GM12878 (cell line): ENCODE measurements at regions not wholly inside any gene's neighbourhood (a gene's known extent, or its start where the extent isn't known, plus 50 kb on each side); places are given as distances from the start of the nearest gene placed in this dataset.

Source experiments
- ATAC-seq: fragments of 200-7000 bp; cut with Tn5 transposase; 3 replicates; pipeline ENCODE4 v1.9.1; 2020; ENCODE audit warnings: mild to moderate bottlenecking, moderate library complexity
- BruUV-seq: library from RNA; stranded (reverse); fragments of 400-500 nt; replicated peaks from 2 replicates; lab custom pipeline; 2021; lab: Mats Ljungman, UMichigan
- CTCF ChIA-PET: fragments of 300-600 bp; sonication (Branson Sonifier 250); formaldehyde crosslinking; extraction: SDS; loops from one replicate; lab custom pipeline; 2021; ENCODE audit warnings: inconsistent platforms; lab: Yijun Ruan, JAX
- POLR2A ChIA-PET: fragments of 350-600 bp; formaldehyde crosslinking; extraction: SDS; loops from one replicate; lab custom pipeline; 2021; ENCODE audit warnings: inconsistent platforms; lab: Charles Lee
- RAD21 ChIA-PET: fragments of 300-600 bp; sonication (Branson Sonifier 250); formaldehyde crosslinking; loops from one replicate; lab custom pipeline; 2023; ENCODE audit warnings: antibody characterized with exemption; ENCODE audit not compliant: unreplicated experiment; lab: Charles Lee
- SMC1A ChIA-PET: fragments of 300-600 bp; sonication (Branson Sonifier 250); formaldehyde crosslinking; loops from one replicate; lab custom pipeline; 2023; ENCODE audit not compliant: unreplicated experiment, uncharacterized antibody; lab: Charles Lee
- DNase-seq: peaks from one replicate; pipeline ENCODE4 v3.0.0-alpha.2; 2011; ENCODE audit warnings: low read depth, low spot score
- FAIRE-seq: peaks from 3 replicates; lab custom pipeline; 2011; peaks lifted over from hg19 to GRCh38; lab: Jason Lieb, UNC
- H2AFZ ChIP-seq: 2 replicates; pipeline ENCODE4 v1.6.0; 2011; ENCODE audit warnings: low read depth, low read length, control low read depth; ENCODE audit not compliant: control insufficient read depth
- H3K27ac ChIP-seq: 2 replicates; pipeline ENCODE4 v1.5.1; 2011; ENCODE audit warnings: control low read depth; ENCODE audit not compliant: control insufficient read depth, insufficient read depth
- H3K27me3 ChIP-seq, 2 experiments: replicated peaks in 1 of 2; 2 replicates each; pipeline versions ENCODE4 v1.6.0 to v1.6.1; 2011; ENCODE audit warnings: low read length in 1 of 2; ENCODE audit not compliant: control insufficient read depth in 2 of 2, insufficient read depth in 2 of 2
- H3K36me3 ChIP-seq, 2 experiments: 2 replicates each; pipeline ENCODE4 v1.5.1; 2011; ENCODE audit warnings: low read length in 1 of 2; ENCODE audit not compliant: control insufficient read depth in 2 of 2, insufficient read depth in 2 of 2
- H3K4me1 ChIP-seq: 2 replicates; pipeline ENCODE4 v1.6.1; 2011; ENCODE audit warnings: mild to moderate bottlenecking, low read length, moderate library complexity, mixed read lengths; ENCODE audit not compliant: control insufficient read depth, insufficient read depth
- H3K4me2 ChIP-seq: 2 replicates; pipeline ENCODE4 v1.6.0; 2011; ENCODE audit warnings: control low read depth; ENCODE audit not compliant: control insufficient read depth, insufficient read depth
- H3K4me3 ChIP-seq: fragments of 200-600 bp; sonication (generic); 2 replicates; pipeline ENCODE4 v1.5.1; 2016
- H3K79me2 ChIP-seq: 2 replicates; pipeline ENCODE4 v1.6.0; 2011; ENCODE audit warnings: low read length; ENCODE audit not compliant: control insufficient read depth, insufficient read depth
- H3K9ac ChIP-seq: 2 replicates; pipeline ENCODE4 v1.8.0; 2011; ENCODE audit warnings: low read length, control low read depth, mixed read lengths; ENCODE audit not compliant: control insufficient read depth, insufficient read depth
- H3K9me3 ChIP-seq: replicated peaks from 3 replicates; pipeline ENCODE4 v1.5.1; 2011; ENCODE audit warnings: mild to moderate bottlenecking, low read length; ENCODE audit not compliant: control insufficient read depth, insufficient read depth
- H4K20me1 ChIP-seq: 2 replicates; pipeline ENCODE4 v1.6.0; 2011; ENCODE audit not compliant: control insufficient read depth, insufficient read depth
- BCL3 ChIP-seq: IDR thresholded peaks from 2 replicates; pipeline ENCODE4 v1.6.1; 2011; ENCODE audit warnings: borderline replicate concordance, low read depth, mild to moderate bottlenecking, moderate library complexity, low read length; ENCODE audit not compliant: insufficient read depth, poor library complexity, severe bottlenecking
- E2F4 ChIP-seq: IDR thresholded peaks from 2 replicates; pipeline ENCODE4 v1.6.1; 2012; ENCODE audit warnings: low read depth, low read length, improper control_type of control experiment
- EZH2 ChIP-seq: IDR thresholded peaks from 2 replicates; pipeline ENCODE4 v1.6.1; 2012; ENCODE audit warnings: low read depth, mild to moderate bottlenecking, control low read depth, inconsistent platforms, low read length, borderline replicate concordance; ENCODE audit not compliant: control insufficient read depth
- HDAC2 ChIP-seq: fragments of 200-600 bp; sonication (generic); IDR thresholded peaks from 2 replicates; pipeline ENCODE4 v1.6.1; 2017
- KDM1A ChIP-seq: fragments of 200-600 bp; sonication (generic); IDR thresholded peaks from 2 replicates; pipeline ENCODE4 v1.6.1; 2016; ENCODE audit warnings: borderline replicate concordance
- KLF5 ChIP-seq: fragments of 450-650 bp; IDR thresholded peaks from 2 replicates; pipeline ENCODE4 v1.6.1; 2014; ENCODE audit warnings: mild to moderate bottlenecking; ENCODE audit not compliant: partially characterized antibody
- MEF2A ChIP-seq: IDR thresholded peaks from 2 replicates; pipeline ENCODE4 v1.6.1; 2011; ENCODE audit warnings: low read depth, mild to moderate bottlenecking, low read length, moderate library complexity; ENCODE audit not compliant: insufficient read depth
- NFYA ChIP-seq: IDR thresholded peaks from 2 replicates; pipeline ENCODE4 v1.6.1; 2011; ENCODE audit warnings: low read depth, mild to moderate bottlenecking, low read length, improper control_type of control experiment, borderline replicate concordance
- PAX5 ChIP-seq: IDR thresholded peaks from 2 replicates; pipeline ENCODE4 v1.6.1; 2011; ENCODE audit warnings: low read depth, low read length, borderline replicate concordance
- PBX3 ChIP-seq: IDR thresholded peaks from 2 replicates; pipeline ENCODE4 v1.6.1; 2011; ENCODE audit warnings: mild to moderate bottlenecking, low read depth, low read length, moderate library complexity; ENCODE audit not compliant: insufficient replicate concordance
- PML ChIP-seq: IDR thresholded peaks from 2 replicates; pipeline ENCODE4 v1.6.1; 2012; ENCODE audit warnings: low read length, inconsistent platforms
- SMC3 ChIP-seq: IDR thresholded peaks from 2 replicates; pipeline ENCODE4 v1.6.1; 2011; ENCODE audit warnings: low read length, improper control_type of control experiment, borderline replicate concordance
- STAT3 ChIP-seq: IDR thresholded peaks from 2 replicates; pipeline ENCODE4 v1.6.1; 2011; ENCODE audit warnings: low read depth, low read length, improper control_type of control experiment
- YBX1 ChIP-seq: fragments of 450-650 bp; IDR thresholded peaks from 2 replicates; pipeline ENCODE4 v1.6.1; 2016; ENCODE audit warnings: antibody characterized with exemption
- ZNF622 ChIP-seq: fragments of 450-650 bp; IDR thresholded peaks from 2 replicates; pipeline ENCODE4 v1.6.1; 2017; ENCODE audit warnings: mild to moderate bottlenecking, inconsistent platforms
- WGBS: methylation state at CpG from one replicate; pipeline ENCODE4 v1.1.6; 2016; ENCODE audit warnings: low lambda C conversion rate; ENCODE audit not compliant: insufficient replicate concordance, insufficient coverage; ENCODE audit errors: missing lambda C conversion rate; 5-methylcytosine and 5-hydroxymethylcytosine counted together
- in situ Hi-C: fragments of 300-500 bp; cut with MboI; formaldehyde crosslinking; loops from 9 replicates; pipeline ENCODE4 v1.14.3; 2018; ENCODE audit warnings: mixed read lengths
- intact Hi-C: fragments of 100-400 bp; cut with micrococcal nuclease; formaldehyde crosslinking; loops from one replicate; pipeline ENCODE4 v1.14.2; 2022; ENCODE audit not compliant: unreplicated experiment

- 91% methylated on average over 4 of the region's 4 CpGs for WGBS
- no peak overlapping the region for H3K27ac ChIP-seq
- RAD21 ChIA-PET = no interaction called here
- H3K9me3 ChIP-seq = no peaks in the 10 kb centered on the region; the same call in 2 of the 3 replicates
- H3K9ac ChIP-seq = no peak overlapping the region
- no peaks in the 10 kb centered on the region for H3K27me3 ChIP-seq
- TF ChIP-seq NFYA (no peak), HDAC2 (no peak), STAT3 (no peak), KDM1A (no peak), ZNF622 (no peak), E2F4 (no peak), BCL3 (no peak), YBX1 (no peak), PBX3 (no peak), SMC3 (no peak), PML (no peak), EZH2 (no peak), KLF5 (no peak), PAX5 (no peak), MEF2A (no peak)
- in situ Hi-C loops = no loop called here
- H3K36me3 ChIP-seq = no peaks in the 10 kb centered on the region
- POLR2A ChIA-PET = no interaction called here
- H2AFZ ChIP-seq = no peak overlapping the region
- FAIRE-seq = no peak
- DNase-seq = no peak
- H4K20me1 ChIP-seq = no peaks in the 10 kb centered on the region
- no peak for ATAC-seq
- no TSS peak for BruUV-seq
- H3K4me2 ChIP-seq = no peak overlapping the region
- H3K4me1 ChIP-seq = peaks cover 18% of the 10 kb centered on the region
- H3K4me3 ChIP-seq = no peak overlapping the region
- intact Hi-C loops = no loop called here
- SMC1A ChIA-PET = interaction anchor here (1.7 kb wide), 1 partner anchor 9 kb away, joined by 3 read pairs; no protein-coding TSS in a partner anchor
- CTCF ChIA-PET = no interaction called here
- no peaks in the 10 kb centered on the region for H3K79me2 ChIP-seq
Observed at GRCh38 chr5:53782620-53783019, 222.2 kb downstream of the NDUFS4 start.
